HCT116 (cell line): ENCODE measurements at regions not wholly inside any gene's neighbourhood (a gene's known extent, or its start where the extent isn't known, plus 50 kb on each side); places are given as distances from the start of the nearest gene placed in this dataset.

Experiments
- ATAC-seq: fragments of 200-7000 bp; cut with Tn5 transposase; 2 replicates; pipeline ENCODE4 v1.9.1; 2020; ENCODE audit warnings: mild to moderate bottlenecking, moderate library complexity
- BruUV-seq: library from RNA; stranded (reverse); fragments of 400-500 nt; replicated peaks from 2 replicates; lab custom pipeline; 2021; lab: Mats Ljungman, UMichigan
- CTCF ChIA-PET: fragments of 300-600 bp; sonication (Branson Sonifier 250); formaldehyde crosslinking; loops from one replicate; lab custom pipeline; 2021; ENCODE audit warnings: antibody characterized with exemption; lab: Charles Lee
- POLR2A ChIA-PET: fragments of 300-600, 350-600 bp; sonication (Branson Sonifier 250); formaldehyde crosslinking; loops from one replicate; lab custom pipeline; 2021; ENCODE audit warnings: antibody characterized with exemption; lab: Charles Lee
- RAD21 ChIA-PET, 2 experiments: fragments of 300-600 bp; sonication (Branson Sonifier 250); formaldehyde crosslinking; loops; one replicate each; lab custom pipeline; 2023; ENCODE audit warnings: low total read pairs in 2 of 2; ENCODE audit not compliant: uncharacterized antibody in 2 of 2, unreplicated experiment in 2 of 2, low non-redundant PET in 1 of 2; lab: Charles Lee
- DNase-seq: peaks from one replicate; pipeline ENCODE4 v3.0.0-alpha.2; 2010; ENCODE audit warnings: low read depth, low spot score
- H2AFZ ChIP-seq: fragments of 200-600 bp; shearing (Covaris generic), sonication (generic); 2 replicates; pipeline ENCODE4 v1.6.1; 2017; ENCODE audit warnings: low read depth, mixed run types, mixed read lengths, antibody characterized with exemption, low read length; ENCODE audit not compliant: poor library complexity, severe bottlenecking
- H3K27ac ChIP-seq: 2 replicates; pipeline ENCODE4 v1.5.1; 2012; ENCODE audit warnings: low read depth, low read length
- H3K27me3 ChIP-seq: fragments of 200-600 bp; sonication (generic); 2 replicates; pipeline ENCODE4 v1.6.1; 2016; ENCODE audit warnings: mixed run types, low read length, mixed read lengths; ENCODE audit not compliant: insufficient read depth
- H3K36me3 ChIP-seq, 2 experiments: fragments of 200-500 bp in 1 of 2; fragments of 200-600 bp in 1 of 2; sonication (Bioruptor generic) in 1 of 2; sonication (generic) in 1 of 2; 2 replicates each; pipeline versions ENCODE4 v1.5.1 to v1.6.1; 2014 to 2016; ENCODE audit warnings: low read length in 2 of 2, inconsistent platforms in 1 of 2, mixed read lengths in 1 of 2, mixed run types in 1 of 2; ENCODE audit not compliant: insufficient read depth in 2 of 2, control insufficient read depth in 1 of 2
- H3K4me1 ChIP-seq, 2 experiments: fragments of 200-600 bp in 1 of 2; sonication (generic) in 1 of 2; 2 replicates each; pipeline versions ENCODE4 v1.5.1 to v1.6.1; 2012 to 2017; ENCODE audit warnings: low read length in 2 of 2, inconsistent platforms in 1 of 2, mild to moderate bottlenecking in 1 of 2, mixed read lengths in 1 of 2, mixed run types in 1 of 2, moderate library complexity in 1 of 2; ENCODE audit not compliant: insufficient read depth in 2 of 2, control insufficient read depth in 1 of 2
- H3K4me2 ChIP-seq: fragments of 200-600 bp; sonication (generic); 2 replicates; pipeline ENCODE4 v1.6.1; 2017; ENCODE audit warnings: mixed run types, low read length, mixed read lengths
- H3K4me3 ChIP-seq, 2 experiments: fragments of 200-600 bp in 1 of 2; sonication (generic) in 1 of 2; replicated peaks in 1 of 2; 2 replicates each; pipeline ENCODE4 v1.5.1; 2011 to 2016; ENCODE audit warnings: low read length in 2 of 2, control low read depth in 1 of 2, low read depth in 1 of 2, mild to moderate bottlenecking in 1 of 2, mixed read lengths in 1 of 2, mixed run types in 1 of 2
- H3K79me2 ChIP-seq: fragments of 200-600 bp; sonication (generic); 2 replicates; pipeline ENCODE4 v1.6.1; 2017; ENCODE audit warnings: mild to moderate bottlenecking, mixed run types, low read length, moderate library complexity, mixed read lengths; ENCODE audit not compliant: insufficient read depth
- H3K9ac ChIP-seq: fragments of 200-600 bp; sonication (generic); 2 replicates; pipeline ENCODE4 v1.6.1; 2016; ENCODE audit warnings: low read length, mixed read lengths
- H3K9me2 ChIP-seq: fragments of 200-600 bp; sonication (generic), shearing (Covaris generic); 2 replicates; pipeline ENCODE4 v1.6.1; 2017; ENCODE audit warnings: mixed run types, mild to moderate bottlenecking, moderate library complexity; ENCODE audit not compliant: insufficient read depth
- H3K9me3 ChIP-seq, 2 experiments: fragments of 200-500 bp in 1 of 2; fragments of 200-600 bp in 1 of 2; sonication (Bioruptor generic) in 1 of 2; sonication (generic) in 1 of 2; 2 replicates each; pipeline ENCODE4 v1.6.1; 2014 to 2017; ENCODE audit warnings: low read length in 2 of 2, mixed read lengths in 2 of 2, inconsistent platforms in 1 of 2, low read depth in 1 of 2, mild to moderate bottlenecking in 1 of 2, mixed run types in 1 of 2, moderate library complexity in 1 of 2; ENCODE audit not compliant: control insufficient read depth in 1 of 2, insufficient read depth in 1 of 2
- H4K20me1 ChIP-seq: fragments of 200-600 bp; sonication (generic), shearing (Covaris generic); 2 replicates; pipeline ENCODE4 v1.6.1; 2017; ENCODE audit warnings: mixed run types, mild to moderate bottlenecking, moderate library complexity; ENCODE audit not compliant: insufficient read depth
- ATF3 ChIP-seq: IDR thresholded peaks from 2 replicates; pipeline ENCODE4 v1.6.1; 2012
- CBX3 ChIP-seq: IDR thresholded peaks from 2 replicates; pipeline ENCODE4 v1.6.1; 2012; ENCODE audit warnings: low read depth
- CEBPB ChIP-seq: IDR thresholded peaks from 2 replicates; pipeline ENCODE4 v1.6.1; 2012; ENCODE audit warnings: low read depth
- EGR1 ChIP-seq: IDR thresholded peaks from 2 replicates; pipeline ENCODE4 v1.6.1; 2012; ENCODE audit warnings: low read depth
- EZH2 ChIP-seq: fragments of 200-600 bp; sonication (generic); IDR thresholded peaks from 2 replicates; pipeline ENCODE4 v1.6.1; 2017; ENCODE audit warnings: antibody characterized with exemption, mixed run types
- EZH2phosphoT487 ChIP-seq: fragments of 200-600 bp; IDR thresholded peaks from 2 replicates; pipeline ENCODE4 v1.6.1; 2018; ENCODE audit warnings: antibody characterized with exemption, borderline replicate concordance
- FOSL1 ChIP-seq: IDR thresholded peaks from 2 replicates; pipeline ENCODE4 v1.6.1; 2012; ENCODE audit warnings: low read depth
- MAX ChIP-seq: IDR thresholded peaks from 2 replicates; pipeline ENCODE4 v1.6.1; 2012
- POLR2A ChIP-seq: IDR thresholded peaks from 2 replicates; pipeline ENCODE4 v1.7.0; 2011; ENCODE audit warnings: borderline replicate concordance; ENCODE audit not compliant: insufficient read depth, insufficient read length; ENCODE audit errors: extremely low read depth
- POLR2AphosphoS5 ChIP-seq: IDR thresholded peaks from 2 replicates; pipeline ENCODE4 v1.6.1; 2011; ENCODE audit warnings: mild to moderate bottlenecking, low read depth, low read length, moderate library complexity
- RAD21 ChIP-seq: IDR thresholded peaks from 2 replicates; pipeline ENCODE4 v1.6.1; 2012; ENCODE audit warnings: low read depth, mild to moderate bottlenecking
- REST ChIP-seq: IDR thresholded peaks from 2 replicates; pipeline ENCODE4 v1.6.1; 2012; ENCODE audit warnings: low read depth
- SIN3A ChIP-seq: IDR thresholded peaks from 2 replicates; pipeline ENCODE4 v1.6.1; 2012; ENCODE audit warnings: low read depth
- SP1 ChIP-seq: IDR thresholded peaks from 2 replicates; pipeline ENCODE4 v1.6.1; 2012; ENCODE audit warnings: low read depth
- SRF ChIP-seq: IDR thresholded peaks from 2 replicates; pipeline ENCODE4 v1.6.1; 2012; ENCODE audit warnings: low read depth
- TCF7L2 ChIP-seq: IDR thresholded peaks from 2 replicates; pipeline ENCODE4 v1.7.0; 2011; ENCODE audit warnings: borderline replicate concordance, inconsistent platforms; ENCODE audit not compliant: insufficient read depth, insufficient read length; ENCODE audit errors: extremely low read depth
- YY1 ChIP-seq: IDR thresholded peaks from 2 replicates; pipeline ENCODE4 v1.6.1; 2011; ENCODE audit warnings: low read length, low read depth, moderate library complexity, mild to moderate bottlenecking; ENCODE audit not compliant: insufficient replicate concordance; ENCODE audit errors: extremely low read depth
- ZNF274 ChIP-seq: fragments of 200-500 bp; sonication (Bioruptor generic); IDR thresholded peaks from 2 replicates; pipeline ENCODE4 v1.6.1; 2014; ENCODE audit warnings: mild to moderate bottlenecking, low read depth, low read length, inconsistent platforms
- intact Hi-C: fragments of 100-400 bp; cut with micrococcal nuclease; formaldehyde crosslinking; loops from 2 replicates; pipeline ENCODE4 v1.10.0; 2022
- TF ChIP-seq, protein P1 (sequence below), 3 experiments: fragments of 200-600 bp in 1 of 3; sonication (generic) in 1 of 3; IDR thresholded peaks in 2 of 3; conservative IDR thresholded peaks in 1 of 3; 2 replicates each; pipeline ENCODE4 v1.5.1; 2012 to 2017; ENCODE audit warnings: low read depth in 2 of 3, low read length in 2 of 3, antibody characterized with exemption in 1 of 3, borderline replicate concordance in 1 of 3, control low read depth in 1 of 3, mild to moderate bottlenecking in 1 of 3, mixed read lengths in 1 of 3, mixed run types in 1 of 3, moderate library complexity in 1 of 3; ENCODE audit not compliant: insufficient read depth in 1 of 3

DNA sequence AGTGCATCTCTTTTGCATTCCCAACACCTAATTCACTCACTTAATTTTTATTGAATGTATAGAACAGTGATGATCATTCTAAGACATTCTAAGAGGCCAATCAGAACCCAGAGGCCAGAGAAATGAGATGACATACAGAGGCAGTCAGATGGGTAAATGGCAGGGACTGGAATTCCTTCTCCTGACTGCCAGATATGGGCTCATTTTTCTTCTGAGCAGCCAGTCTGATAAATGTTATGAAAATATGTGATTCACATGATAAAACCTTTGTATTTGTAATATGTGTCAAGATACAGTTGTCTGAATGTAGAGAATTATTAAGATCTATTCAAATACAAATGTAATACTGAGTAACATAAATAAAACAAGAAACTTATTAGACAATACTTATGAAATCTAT, 277.8 kb downstream of the EPM2A start:
- Histone ChIP-seq H3K27ac (no peak overlapping the region), H2AFZ (no peak overlapping the region), H3K4me2 (no peak overlapping the region), H3K79me2 (no peaks in the 10 kb centered on the region), H3K9me3 (no peaks in the 10 kb centered on the region), H3K36me3 (no peaks in the 10 kb centered on the region), H3K4me3 (no peak overlapping the region), H3K9ac (no peak overlapping the region), H4K20me1 (no peaks in the 10 kb centered on the region), H3K9me2 (no peaks in the 10 kb centered on the region), H3K4me1 (no peaks in the 10 kb centered on the region)
- DNase-seq = no peak
- CTCF ChIA-PET = no interaction called here
- intact Hi-C loops = no loop called here
- no peak for ATAC-seq
- BruUV-seq = no TSS peak
- no peak for TF ChIP-seq SRF
- no peak for TF ChIP-seq SP1
- TF ChIP-seq REST = no peak
- TF ChIP-seq EZH2 = no peak
- no peak for TF ChIP-seq SIN3A
- no peak for TF ChIP-seq ZNF274
- TF ChIP-seq EGR1 = no peak
- TF ChIP-seq, protein P1, sequence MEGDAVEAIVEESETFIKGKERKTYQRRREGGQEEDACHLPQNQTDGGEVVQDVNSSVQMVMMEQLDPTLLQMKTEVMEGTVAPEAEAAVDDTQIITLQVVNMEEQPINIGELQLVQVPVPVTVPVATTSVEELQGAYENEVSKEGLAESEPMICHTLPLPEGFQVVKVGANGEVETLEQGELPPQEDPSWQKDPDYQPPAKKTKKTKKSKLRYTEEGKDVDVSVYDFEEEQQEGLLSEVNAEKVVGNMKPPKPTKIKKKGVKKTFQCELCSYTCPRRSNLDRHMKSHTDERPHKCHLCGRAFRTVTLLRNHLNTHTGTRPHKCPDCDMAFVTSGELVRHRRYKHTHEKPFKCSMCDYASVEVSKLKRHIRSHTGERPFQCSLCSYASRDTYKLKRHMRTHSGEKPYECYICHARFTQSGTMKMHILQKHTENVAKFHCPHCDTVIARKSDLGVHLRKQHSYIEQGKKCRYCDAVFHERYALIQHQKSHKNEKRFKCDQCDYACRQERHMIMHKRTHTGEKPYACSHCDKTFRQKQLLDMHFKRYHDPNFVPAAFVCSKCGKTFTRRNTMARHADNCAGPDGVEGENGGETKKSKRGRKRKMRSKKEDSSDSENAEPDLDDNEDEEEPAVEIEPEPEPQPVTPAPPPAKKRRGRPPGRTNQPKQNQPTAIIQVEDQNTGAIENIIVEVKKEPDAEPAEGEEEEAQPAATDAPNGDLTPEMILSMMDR (IDR thresholded peaks at IDR 0.05 in 2 of 3, conservative IDR thresholded peaks at IDR 0.05 in 1 of 3; ENCODE audit: borderline replicate concordance in 1 of 3, insufficient read depth in 1 of 3, low read depth in 2 of 3, low read length in 2 of 3) = no peak
- no peak for TF ChIP-seq CEBPB
- TF ChIP-seq RAD21 = no peak
- TF ChIP-seq POLR2A = no peak
- TF ChIP-seq YY1 = no peak
- TF ChIP-seq POLR2AphosphoS5 = no peak
- no peak for TF ChIP-seq CBX3
- no peak for TF ChIP-seq EZH2phosphoT487
- TF ChIP-seq FOSL1 = no peak
- no peak for TF ChIP-seq TCF7L2
- no peak for TF ChIP-seq MAX
- TF ChIP-seq ATF3 = no peak
- TF ChIP-seq, all 23 proteins: peak for 0
- ChIA-PET RAD21 (no interaction called here), POLR2A (no interaction called here)
- no peaks in the 10 kb centered on the region for H3K27me3 ChIP-seq
